ENCODE measurements at regions not wholly inside any gene's neighbourhood (a gene's known extent, or its start where the extent isn't known, plus 50 kb on each side); places are given as distances from the start of the nearest gene placed in this dataset.

DNA sequence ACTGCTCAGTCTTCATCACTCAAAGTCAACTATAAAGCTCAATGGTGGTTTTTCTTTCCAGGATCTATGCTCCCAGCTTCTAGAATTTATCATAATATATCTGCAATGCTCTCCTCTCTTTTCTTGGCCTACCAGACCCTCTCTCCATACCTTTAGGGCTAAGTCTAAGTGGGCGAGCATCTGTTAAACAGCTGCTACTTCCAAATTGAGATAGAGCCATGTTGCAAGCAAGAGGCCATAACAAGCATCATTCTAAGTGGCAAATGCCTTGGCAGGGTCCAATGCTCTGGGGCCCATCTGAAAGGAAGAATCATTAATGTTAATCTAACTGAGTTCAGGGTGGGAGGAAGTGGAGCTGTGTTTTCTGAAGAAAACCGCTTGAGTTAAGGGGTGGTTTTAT is 324.0 kb downstream of the TLR4 start:
- no peak for TF ChIP-seq EZH2 (IDR thresholded peaks at IDR 0.05; ENCODE audit: low read depth)
- no peak for TF ChIP-seq CTCF (conservative IDR thresholded peaks at IDR 0.05)
